ENCODE measurements at regions not wholly inside any gene's neighbourhood (a gene's known extent, or its start where the extent isn't known, plus 50 kb on each side); places are given as distances from the start of the nearest gene placed in this dataset.

GRCh38 chr1:95935719-95936118 is 701.7 kb downstream of the RWDD3 start:
- no peak for TF ChIP-seq CTCF (IDR thresholded peaks at IDR 0.05; ENCODE audit: borderline replicate concordance, insufficient read depth, low read depth, low read length)
- H3K4me3 ChIP-seq (ENCODE audit: low read depth, low read length) = no peak overlapping the region

GRCh38 chr1:95941121-95941798 is 707.2 kb downstream of the RWDD3 start:
- no peak overlapping the region for H3K4me3 ChIP-seq (ENCODE audit: low read depth, low read length)

GRCh38 chr1:95948023-95948422 is 714.0 kb downstream of the RWDD3 start:
- no peak for TF ChIP-seq CTCF (IDR thresholded peaks at IDR 0.05; ENCODE audit: borderline replicate concordance, insufficient read depth, low read depth, low read length)
- H3K4me3 ChIP-seq (ENCODE audit: low read depth, low read length) = no peak overlapping the region

More at GRCh38 chr1:95941121-95941798, 707.2 kb downstream of the RWDD3 start:
- no peak for TF ChIP-seq CTCF (IDR thresholded peaks at IDR 0.05; ENCODE audit: borderline replicate concordance, insufficient read depth, low read depth, low read length)

- TF ChIP-seq CTCF (IDR thresholded peaks at IDR 0.05; ENCODE audit: borderline replicate concordance, insufficient read depth, low read depth, low read length) = no peak
- no peak overlapping the region for H3K4me3 ChIP-seq (ENCODE audit: low read depth, low read length)
Observed at GRCh38 chr1:95951371-95952102, 717.5 kb downstream of the RWDD3 start.

GRCh38 chr1:95953015-95953414 is 719.0 kb downstream of the RWDD3 start:
- no peak for TF ChIP-seq CTCF (IDR thresholded peaks at IDR 0.05; ENCODE audit: borderline replicate concordance, insufficient read depth, low read depth, low read length)
- H3K4me3 ChIP-seq (ENCODE audit: low read depth, low read length) = no peak overlapping the region

GRCh38 chr1:95954585-95954984 is 720.6 kb downstream of the RWDD3 start:
- TF ChIP-seq CTCF (IDR thresholded peaks at IDR 0.05; ENCODE audit: borderline replicate concordance, insufficient read depth, low read depth, low read length) = no peak
- no peak overlapping the region for H3K4me3 ChIP-seq (ENCODE audit: low read depth, low read length)

GRCh38 chr1:95956215-95956614 is 722.2 kb downstream of the RWDD3 start:
- no peak for TF ChIP-seq CTCF (IDR thresholded peaks at IDR 0.05; ENCODE audit: borderline replicate concordance, insufficient read depth, low read depth, low read length)

More at GRCh38 chr1:95956215-95956614, 722.2 kb downstream of the RWDD3 start:
- H3K4me3 ChIP-seq (ENCODE audit: low read depth, low read length) = no peak overlapping the region
